ENCODE measurements at regions not wholly inside any gene's neighbourhood (a gene's known extent, or its start where the extent isn't known, plus 50 kb on each side); places are given as distances from the start of the nearest gene placed in this dataset.

DNA sequence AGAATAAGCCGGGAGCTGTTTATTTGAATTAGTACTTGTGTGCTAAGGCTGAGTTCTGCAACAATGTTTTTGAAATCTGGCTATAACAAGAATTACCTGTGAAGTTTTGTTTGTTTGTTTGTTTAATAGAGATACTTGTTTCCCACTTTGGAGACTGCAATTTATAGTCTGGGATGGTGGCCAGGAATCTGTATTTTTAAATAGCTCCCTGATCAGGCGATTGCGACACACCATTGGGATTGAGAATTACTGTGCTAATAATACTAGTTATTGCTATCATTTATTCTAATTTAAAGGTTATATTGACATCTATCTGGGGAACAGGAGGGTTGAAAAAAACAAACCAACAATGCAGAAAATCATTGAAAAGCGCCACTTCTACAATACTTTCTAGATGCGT, 951.6 kb upstream of the TENM3 start:
- DNase-seq (ENCODE audit: low read depth) = no peak

- DNase-seq (ENCODE audit: low read depth) = no peak
Measured at GRCh38 chr4:181293014-181293413, 950.2 kb upstream of the TENM3 start.

DNA sequence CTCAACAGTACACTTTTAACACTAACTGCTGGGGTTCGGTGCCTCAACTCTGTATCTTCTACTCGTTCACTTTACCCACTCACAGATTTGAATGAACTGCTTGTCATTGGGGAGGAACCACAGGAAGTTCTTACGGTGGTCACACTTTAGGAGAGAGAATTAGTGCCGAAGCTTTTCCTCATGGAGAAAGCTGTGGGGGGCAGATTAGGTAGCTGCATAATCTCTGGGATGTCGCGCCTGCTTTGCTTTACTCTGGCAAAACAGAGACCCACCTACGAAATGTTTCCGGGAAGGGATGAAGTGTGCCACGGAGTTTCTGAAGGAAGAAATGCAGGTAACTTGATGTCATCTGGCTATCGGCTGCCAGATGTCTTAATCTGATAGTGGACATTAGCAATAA, 949.7 kb upstream of the TENM3 start:
- no peak for DNase-seq (ENCODE audit: low read depth)

DNA sequence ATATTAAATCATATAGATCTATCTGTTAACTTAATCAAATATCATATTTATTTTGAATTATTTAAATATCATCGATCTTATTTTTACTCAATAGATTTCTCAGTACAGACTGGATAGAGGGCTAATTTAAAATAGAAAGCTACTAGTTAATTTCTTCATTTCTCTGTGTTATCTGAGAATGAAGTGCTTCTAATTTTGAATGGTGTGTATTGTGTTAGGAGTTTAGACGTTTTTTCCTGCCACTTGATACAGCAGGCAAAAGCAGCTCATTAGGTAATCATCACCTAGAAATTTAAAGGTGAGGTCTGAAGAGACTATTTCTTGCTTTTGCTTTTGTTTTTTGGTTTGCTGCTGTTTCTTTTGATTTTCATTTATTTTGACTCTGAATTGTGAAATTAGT, 948.8 kb upstream of the TENM3 start:
- DNase-seq (ENCODE audit: low read depth) = no peak

DNA sequence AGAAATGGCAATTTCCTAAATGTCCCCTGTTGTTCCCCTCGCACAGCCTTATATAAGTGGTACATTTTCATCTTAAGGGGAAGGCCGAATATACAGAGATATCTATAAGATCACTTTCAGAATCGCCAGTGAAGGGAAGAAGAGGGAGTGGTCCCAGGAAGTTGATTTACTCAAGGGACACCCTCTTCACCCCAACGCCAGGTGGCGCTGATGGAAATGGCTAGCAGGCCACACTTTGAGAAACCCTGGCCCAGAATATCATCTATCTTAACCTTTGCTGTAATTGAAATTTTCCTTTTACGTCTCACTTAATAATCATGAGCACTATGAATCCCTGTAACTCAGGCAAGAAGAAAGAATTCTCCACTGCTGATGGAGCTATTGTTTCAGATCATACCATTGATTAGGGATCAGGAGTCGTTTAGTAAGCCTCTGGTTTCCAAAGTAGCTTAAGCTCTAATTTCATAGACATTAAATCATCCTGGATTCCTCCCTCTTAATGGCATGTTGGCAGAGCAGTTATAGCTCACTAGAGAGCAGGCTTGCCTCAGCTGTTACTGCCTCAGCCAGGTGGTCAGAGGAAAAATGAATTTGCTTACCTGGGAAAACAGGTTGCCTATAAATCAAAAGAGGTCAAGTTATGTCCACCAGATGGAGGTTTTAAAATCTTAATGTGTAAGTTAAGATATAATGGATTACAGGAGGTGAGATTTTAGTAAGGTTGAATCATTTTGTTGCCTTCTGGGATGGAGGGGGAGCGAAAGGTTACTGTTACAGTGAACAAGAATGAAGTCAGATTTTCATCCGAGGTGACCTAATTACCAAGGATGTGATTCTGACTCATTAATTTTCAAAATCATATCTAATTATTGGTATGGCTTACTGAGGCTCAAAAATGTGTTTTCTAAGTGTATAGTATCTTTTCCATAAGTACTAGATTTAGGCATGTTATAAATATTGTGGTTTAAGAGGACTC, 941.2 kb upstream of the TENM3 start:
- DNase-seq (ENCODE audit: low read depth) = no peak

DNA sequence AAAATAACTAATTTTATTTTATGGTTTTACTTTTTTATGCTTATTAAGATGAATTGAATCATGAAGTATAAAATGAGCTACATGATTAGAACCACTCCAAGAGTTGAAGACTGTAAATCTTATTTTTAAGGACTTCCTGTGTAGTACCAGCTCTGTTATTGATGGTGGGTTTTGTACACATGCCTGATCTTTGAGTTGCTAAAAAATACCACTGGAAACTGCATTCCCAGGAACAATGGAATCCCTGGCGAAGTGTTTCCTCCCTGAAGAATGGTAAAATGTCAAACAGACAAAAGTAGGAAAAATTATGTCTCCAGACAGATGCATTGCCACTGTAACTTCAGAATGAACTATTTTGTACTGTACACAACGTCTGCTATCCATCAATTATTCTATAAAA, 935.4 kb upstream of the TENM3 start:
- DNase-seq (ENCODE audit: low read depth) = no peak

- no peak for DNase-seq (ENCODE audit: low read depth)
Measured at GRCh38 chr4:181308476-181309312, 934.5 kb upstream of the TENM3 start.

DNA sequence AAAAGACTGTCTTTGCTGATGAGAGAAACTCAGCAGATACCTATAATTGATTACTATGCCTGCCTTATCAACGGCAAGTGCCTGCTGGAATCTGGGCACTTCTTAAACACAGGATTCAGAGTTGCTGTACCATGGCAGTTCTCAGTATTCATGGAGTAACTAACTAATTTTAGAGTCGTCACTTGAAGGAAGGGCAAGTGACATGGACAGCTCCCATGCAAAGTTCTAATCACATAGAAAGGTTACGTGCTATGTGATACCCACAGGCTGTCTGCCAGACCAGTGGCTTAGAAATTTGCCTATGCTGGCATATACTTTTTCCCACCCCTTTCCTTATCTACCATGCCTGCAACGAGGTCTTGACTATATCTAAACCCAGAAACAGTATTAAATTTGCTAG, 931.1 kb upstream of the TENM3 start:
- DNase-seq (ENCODE audit: low read depth) = no peak

DNA sequence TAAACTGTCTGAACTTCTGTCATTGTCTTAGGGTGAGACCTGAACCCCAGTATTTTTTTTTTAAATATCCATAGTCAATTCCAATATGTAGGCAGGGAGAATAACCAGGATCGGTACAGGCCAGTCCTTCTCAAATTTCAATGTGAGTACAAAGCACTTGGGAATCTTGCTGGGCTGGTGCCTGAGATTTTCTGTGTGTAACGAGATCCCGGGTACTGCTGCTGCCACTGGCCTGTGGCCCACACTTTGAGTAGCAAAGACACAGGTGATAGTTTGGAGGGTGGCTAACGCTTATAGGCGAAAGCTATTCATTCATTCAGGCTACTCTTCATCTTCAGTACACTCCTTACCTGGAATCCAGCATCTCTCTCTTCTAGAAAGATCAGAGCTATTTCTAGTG, 923.6 kb upstream of the TENM3 start:
- no peak for DNase-seq (ENCODE audit: low read depth)

DNA sequence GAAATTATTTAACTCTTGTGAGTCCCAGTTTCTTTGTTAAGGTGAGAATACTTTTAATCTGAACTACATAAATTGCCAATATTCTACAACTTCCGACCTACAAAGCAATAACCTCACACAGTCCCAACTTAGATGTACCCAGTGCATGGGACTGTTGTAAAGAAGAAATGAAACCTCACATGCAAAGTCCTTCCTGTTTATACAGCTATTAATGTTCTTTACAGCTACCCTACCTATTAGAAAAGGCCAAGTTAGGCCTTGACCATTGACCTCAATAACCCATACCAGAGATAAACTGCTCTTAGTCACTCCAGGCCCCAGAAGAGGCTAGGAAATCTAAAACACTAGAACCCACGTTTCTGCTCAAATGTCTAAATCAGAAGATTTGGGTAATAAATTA, 920.1 kb upstream of the TENM3 start:
- DNase-seq (ENCODE audit: low read depth) = no peak

- DNase-seq (ENCODE audit: low read depth) = no peak
Measured at GRCh38 chr4:181330654-181331201, 912.5 kb upstream of the TENM3 start.

- no peak for DNase-seq (ENCODE audit: low read depth)
Measured at GRCh38 chr4:181331214-181331613, 912.0 kb upstream of the TENM3 start.

DNA sequence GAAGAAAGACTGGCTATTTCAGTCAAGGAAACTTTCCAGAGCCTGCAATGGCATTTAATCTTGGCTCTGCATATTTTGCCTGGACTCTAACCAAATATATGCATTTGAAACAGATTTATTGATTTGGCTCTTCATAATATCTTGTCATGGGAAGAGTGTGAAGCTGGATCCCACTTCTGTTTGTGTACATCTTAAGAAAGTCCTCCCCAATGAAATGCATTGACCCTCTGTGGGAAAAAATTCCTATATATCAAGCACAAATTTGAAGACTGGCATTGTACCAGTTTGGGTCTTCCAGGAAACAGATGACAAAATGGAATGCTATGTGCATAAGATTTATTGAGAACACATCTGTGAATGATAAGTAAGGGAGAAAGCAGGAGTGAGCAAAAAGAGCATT, 897.3 kb upstream of the TENM3 start:
- no peak for DNase-seq (ENCODE audit: low read depth)

GRCh38 chr4:181350615-181351415, 892.4 kb upstream of the TENM3 start:
- DNase-seq (ENCODE audit: low read depth) = no peak

- DNase-seq (ENCODE audit: low read depth) = no peak
Measured at GRCh38 chr4:181364504-181364903, 878.7 kb upstream of the TENM3 start.

DNA sequence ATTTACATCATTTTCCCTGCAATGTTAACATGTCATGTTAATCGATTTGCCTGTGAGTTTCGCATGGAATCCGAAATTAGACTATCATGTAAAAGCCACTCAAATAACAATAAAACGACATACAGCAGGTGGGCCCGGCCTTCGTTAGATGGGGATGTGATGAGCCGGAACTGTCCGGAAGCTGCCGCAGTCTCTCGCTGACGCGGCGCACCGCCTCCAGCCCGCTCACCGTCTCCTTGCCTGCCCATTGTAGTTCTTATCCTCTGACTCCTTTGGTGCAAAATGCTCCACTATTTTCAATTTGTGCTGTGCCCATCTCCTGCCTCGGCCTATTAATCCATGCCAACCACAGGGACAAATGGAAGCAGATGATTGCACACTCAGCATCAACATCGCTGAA, 877.5 kb upstream of the TENM3 start:
- DNase-seq (ENCODE audit: low read depth) = no peak

- no peak for DNase-seq (ENCODE audit: low read depth)
Measured at GRCh38 chr4:181372014-181372413, 871.2 kb upstream of the TENM3 start.

GRCh38 chr4:181376058-181376457, 867.1 kb upstream of the TENM3 start:
- DNase-seq (ENCODE audit: low read depth) = no peak

DNA sequence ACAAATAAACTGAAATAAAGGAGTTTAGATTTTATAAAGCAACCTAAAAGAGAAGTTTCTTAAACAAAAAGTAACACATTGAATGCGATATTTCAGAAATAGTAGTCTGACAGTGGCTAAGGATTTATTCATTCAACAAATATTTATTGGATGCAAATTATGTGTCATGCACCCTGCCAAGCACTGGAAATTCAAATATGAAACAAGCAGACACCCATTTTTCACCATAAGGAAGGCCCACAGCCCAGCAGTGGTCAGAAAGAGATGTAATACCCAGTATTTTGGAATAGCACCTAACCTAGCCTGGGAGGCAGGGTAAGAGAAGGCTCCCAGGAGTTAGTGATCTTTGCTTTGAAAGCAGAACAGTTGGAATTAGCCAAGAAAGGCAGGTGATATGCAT, 855.1 kb upstream of the TENM3 start:
- no peak for DNase-seq (ENCODE audit: low read depth)

- no peak for DNase-seq (ENCODE audit: low read depth)
Measured at GRCh38 chr4:181416966-181417365, 826.2 kb upstream of the TENM3 start.

GRCh38 chr4:181418496-181418895, 824.7 kb upstream of the TENM3 start:
- DNase-seq (ENCODE audit: low read depth) = no peak

- DNase-seq (ENCODE audit: low read depth) = no peak
Measured at GRCh38 chr4:181420950-181421349, 822.3 kb upstream of the TENM3 start.

Data from stromal cell of bone marrow (primary cell).